ENCODE measurements at regions not wholly inside any gene's neighbourhood (a gene's known extent, or its start where the extent isn't known, plus 50 kb on each side); places are given as distances from the start of the nearest gene placed in this dataset.

DNA sequence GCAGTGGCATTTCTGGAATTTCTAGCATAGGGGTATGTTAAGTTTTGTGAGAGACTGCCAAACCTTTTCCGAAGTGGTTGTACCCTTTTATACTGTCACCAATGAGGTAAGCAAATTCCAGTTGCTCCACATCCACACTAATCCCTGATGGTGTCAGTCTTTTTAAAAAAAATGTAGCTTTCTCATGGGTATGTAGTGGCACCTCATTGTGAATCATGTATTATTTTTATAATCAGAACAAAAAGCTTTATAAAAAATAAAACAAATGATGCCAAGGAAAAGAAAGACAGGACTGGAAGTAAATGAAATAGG, 93.4 kb upstream of the CLINT1 start:
- Histone ChIP-seq H3K4me3 (no peak overlapping the region), H3K27ac (no peak overlapping the region), H3K9me3 (no peaks in the 10 kb centered on the region), H3K36me3 (no peaks in the 10 kb centered on the region), H3K27me3 (no peaks in the 10 kb centered on the region), H3K4me1 (peaks cover 13 to 18% (median 15%) of the 10 kb centered on the region in 4 donors)
- no peak for DNase-seq
- 74 to 88% (median 75%) methylated on average over 1 of the region's 1 CpG for WGBS, 5 donors
- intact Hi-C loops (cut with DNase I; ENCODE audit: low total_unique reads) = no loop called here
- no peak for TF ChIP-seq POLR2AphosphoS5 (IDR thresholded peaks at IDR 0.05)
- TF ChIP-seq, protein P1, sequence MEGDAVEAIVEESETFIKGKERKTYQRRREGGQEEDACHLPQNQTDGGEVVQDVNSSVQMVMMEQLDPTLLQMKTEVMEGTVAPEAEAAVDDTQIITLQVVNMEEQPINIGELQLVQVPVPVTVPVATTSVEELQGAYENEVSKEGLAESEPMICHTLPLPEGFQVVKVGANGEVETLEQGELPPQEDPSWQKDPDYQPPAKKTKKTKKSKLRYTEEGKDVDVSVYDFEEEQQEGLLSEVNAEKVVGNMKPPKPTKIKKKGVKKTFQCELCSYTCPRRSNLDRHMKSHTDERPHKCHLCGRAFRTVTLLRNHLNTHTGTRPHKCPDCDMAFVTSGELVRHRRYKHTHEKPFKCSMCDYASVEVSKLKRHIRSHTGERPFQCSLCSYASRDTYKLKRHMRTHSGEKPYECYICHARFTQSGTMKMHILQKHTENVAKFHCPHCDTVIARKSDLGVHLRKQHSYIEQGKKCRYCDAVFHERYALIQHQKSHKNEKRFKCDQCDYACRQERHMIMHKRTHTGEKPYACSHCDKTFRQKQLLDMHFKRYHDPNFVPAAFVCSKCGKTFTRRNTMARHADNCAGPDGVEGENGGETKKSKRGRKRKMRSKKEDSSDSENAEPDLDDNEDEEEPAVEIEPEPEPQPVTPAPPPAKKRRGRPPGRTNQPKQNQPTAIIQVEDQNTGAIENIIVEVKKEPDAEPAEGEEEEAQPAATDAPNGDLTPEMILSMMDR (IDR thresholded peaks at IDR 0.05) = no peak
- TF ChIP-seq EP300 (IDR thresholded peaks at IDR 0.05) = no peak
- TF ChIP-seq POLR2A (IDR thresholded peaks at IDR 0.05) = no peak

DNA sequence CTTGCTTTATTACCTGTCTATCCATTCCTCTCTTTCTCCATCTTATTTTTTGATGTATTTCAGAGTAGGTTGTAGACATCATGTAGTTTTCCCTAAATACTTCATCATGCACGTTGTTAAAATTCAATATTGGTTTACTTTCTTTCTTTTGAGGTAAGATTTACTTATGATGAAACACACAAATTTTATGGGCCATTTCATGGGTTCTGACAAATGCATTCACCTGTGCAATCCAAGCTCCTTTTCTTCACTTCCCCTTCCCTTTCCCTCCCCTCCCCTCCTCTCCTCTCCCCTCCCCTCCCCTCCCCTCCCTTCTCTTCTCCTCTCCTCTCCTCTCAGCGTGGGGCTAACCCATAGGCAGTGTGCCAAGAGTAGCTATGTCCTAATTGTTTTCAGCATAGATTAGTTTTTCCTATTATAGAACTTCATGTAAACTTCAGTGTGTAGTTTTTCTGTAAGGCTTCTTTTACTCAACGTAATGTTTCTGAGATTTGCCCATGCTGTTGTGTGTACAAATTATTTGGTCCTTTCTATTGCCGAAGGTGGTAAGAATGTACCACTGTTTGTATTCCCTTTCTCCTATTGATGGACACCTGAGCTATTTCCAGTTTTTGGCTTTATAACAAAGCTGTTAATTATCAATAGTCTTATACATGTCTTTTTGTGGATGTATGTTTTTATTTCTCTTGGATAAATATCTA, 92.9 kb upstream of the CLINT1 start:
- Histone ChIP-seq H3K4me1 (peaks cover 8 to 18% (median 15%) of the 10 kb centered on the region in 4 donors), H3K4me3 (no peak overlapping the region), H3K27me3 (no peaks in the 10 kb centered on the region), H3K36me3 (no peaks in the 10 kb centered on the region), H3K9me3 (no peaks in the 10 kb centered on the region), H3K27ac (no peak overlapping the region)
- peak in 1 of 2 donors; percentile 28 for DNase-seq
- no peak for TF ChIP-seq POLR2A (IDR thresholded peaks at IDR 0.05)
- no peak for TF ChIP-seq EP300 (IDR thresholded peaks at IDR 0.05)
- TF ChIP-seq, protein P1 (IDR thresholded peaks at IDR 0.05) = no peak
- no peak for TF ChIP-seq POLR2AphosphoS5 (IDR thresholded peaks at IDR 0.05)
- WGBS, 5 donors = 32 to 52% (median 37%) methylated on average over 3 to 4 of the region's 4 CpGs
- intact Hi-C loops (cut with DNase I; ENCODE audit: low total_unique reads) = no loop called here

DNA sequence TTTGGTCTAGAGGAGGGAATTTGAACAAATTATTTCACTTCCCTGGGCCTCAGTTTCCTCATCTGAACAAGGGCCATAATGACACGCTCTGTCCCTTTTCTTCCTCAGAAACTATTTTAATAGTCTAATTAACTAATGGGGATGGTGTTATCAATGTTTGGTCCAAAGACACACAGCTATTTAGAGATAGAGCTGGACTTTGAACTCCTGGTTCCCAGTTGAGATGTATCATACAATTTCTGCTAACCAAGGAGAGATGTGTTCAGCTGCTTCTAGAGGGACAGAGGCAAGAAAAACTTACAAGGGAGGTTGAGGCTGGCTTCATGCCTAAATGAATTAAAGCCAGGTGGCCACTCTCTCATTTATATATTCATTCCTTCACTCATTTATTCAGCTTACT, 90.6 kb upstream of the CLINT1 start:
- TF ChIP-seq POLR2AphosphoS5 (IDR thresholded peaks at IDR 0.05) = no peak
- TF ChIP-seq, protein P1 (IDR thresholded peaks at IDR 0.05) = no peak
- no peak for TF ChIP-seq POLR2A (IDR thresholded peaks at IDR 0.05)
- no peak for TF ChIP-seq EP300 (IDR thresholded peaks at IDR 0.05)
- peak in 1 of 2 donors; percentile 21 for DNase-seq
- Histone ChIP-seq H3K27me3 (no peaks in the 10 kb centered on the region), H3K4me1 (peaks cover 8 to 14% (median 11%) of the 10 kb centered on the region in 4 donors), H3K36me3 (no peaks in the 10 kb centered on the region), H3K27ac (peak overlapping the region in 4 of 5 donors; percentile 18 to 75 (median 48)), H3K9me3 (no peaks in the 10 kb centered on the region), H3K4me3 (no peak overlapping the region)
- intact Hi-C loops (cut with DNase I; ENCODE audit: low total_unique reads) = loop anchor here (10.0 kb wide), 1 partner anchor 85 kb away; no protein-coding TSS in a partner anchor
- 50 to 64% (median 56%) methylated on average over 1 of the region's 1 CpG for WGBS, 5 donors

DNA sequence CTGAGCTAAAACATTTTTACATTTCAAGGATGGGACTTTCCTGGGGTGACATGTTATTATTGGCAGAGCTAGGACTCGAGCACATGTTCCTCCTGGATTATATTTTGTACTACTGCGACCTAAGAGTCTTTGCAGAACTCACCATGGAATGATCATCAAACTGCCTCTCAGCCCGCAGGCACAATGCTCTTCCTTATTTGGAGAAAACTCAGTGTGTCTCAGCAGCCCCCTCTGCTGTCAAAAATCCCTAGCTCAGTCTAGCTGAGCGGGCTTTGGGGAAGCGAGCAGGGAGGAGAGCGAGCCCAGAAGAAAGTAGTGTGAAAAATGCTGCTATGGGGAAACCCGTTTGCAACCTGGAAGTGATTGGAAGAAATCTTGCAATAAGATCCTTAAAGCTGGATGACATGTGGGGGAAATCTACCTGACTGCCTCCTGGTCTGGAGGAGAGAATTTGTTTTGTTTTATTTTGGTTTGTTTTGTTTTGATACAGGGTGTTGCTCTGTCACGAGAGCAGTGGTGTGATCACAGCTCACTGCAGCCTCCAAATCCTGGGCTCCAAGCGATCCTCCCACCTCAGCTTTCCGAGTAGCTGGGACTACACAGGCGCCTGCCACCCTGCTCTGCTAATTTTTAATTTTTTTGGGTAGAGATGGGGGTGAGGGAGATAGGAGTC, 89.9 kb upstream of the CLINT1 start:
- no peaks in the 10 kb centered on the region for H3K27me3 ChIP-seq
- H3K4me1 ChIP-seq = peaks cover 8 to 14% (median 11%) of the 10 kb centered on the region in 4 donors
- H3K9me3 ChIP-seq = no peaks in the 10 kb centered on the region
- intact Hi-C loops (cut with DNase I; ENCODE audit: low total_unique reads) = loop anchor here (10.0 kb wide), 1 partner anchor 84 kb away; no protein-coding TSS in a partner anchor
- TF ChIP-seq, protein P1 (IDR thresholded peaks at IDR 0.05) = peak in 5 of 7 experiments; percentile 66 to 91 (median 67)
- TF ChIP-seq EP300 (IDR thresholded peaks at IDR 0.05) (no peak), POLR2AphosphoS5 (IDR thresholded peaks at IDR 0.05) (peak in 1 of 3 donors; percentile 67)
- H3K36me3 ChIP-seq = no peaks in the 10 kb centered on the region
- H3K4me3 ChIP-seq = no peak overlapping the region
- WGBS, 5 donors = 11 to 17% (median 12%) methylated on average over 11 of the region's 11 CpGs
- peak overlapping the region in 4 of 5 donors; percentile 18 to 75 (median 48) for H3K27ac ChIP-seq
- DNase-seq = peak; percentile 91 to 96
